NCI-H1092 treated with DMSO at 0.1 percent for 48 hours (cell line): ENCODE measurements at regions not wholly inside any gene's neighbourhood (a gene's known extent, or its start where the extent isn't known, plus 50 kb on each side); places are given as distances from the start of the nearest gene placed in this dataset.
"Not testable (repeated sequence)": the region's sequence is repeated elsewhere in the genome, so short reads cannot be mapped to it uniquely, and the experiment has no call there.

ENCODE experiments used
- DNase-seq: peaks from one replicate; lab custom pipeline; 2025; lab: John Stamatoyannopoulos, UW

- no peak for DNase-seq
Measured at GRCh38 chr6:146985966-146986365, 218.3 kb upstream of the STXBP5 start.

- not testable (repeated sequence) for DNase-seq
Measured at GRCh38 chr6:146987938-146988337, 216.3 kb upstream of the STXBP5 start.

- no peak for DNase-seq
Measured at GRCh38 chr6:146989860-146990259, 214.4 kb upstream of the STXBP5 start.

- DNase-seq = no peak
Measured at GRCh38 chr6:146990284-146990683, 213.9 kb upstream of the STXBP5 start.

- DNase-seq = no peak
Measured at GRCh38 chr6:146990821-146991798, 213.1 kb upstream of the STXBP5 start.

GRCh38 chr6:146997062-146997461 lies 207.2 kb upstream of the STXBP5 start:
- DNase-seq = no peak

- no peak for DNase-seq
Measured at GRCh38 chr6:146999766-147000165, 204.5 kb upstream of the STXBP5 start.

- DNase-seq = no peak
Measured at GRCh38 chr6:147000545-147001488, 203.4 kb upstream of the STXBP5 start.

GRCh38 chr6:147001621-147002020 lies 202.6 kb upstream of the STXBP5 start:
- DNase-seq = no peak

- no peak for DNase-seq
Measured at GRCh38 chr6:147003186-147003585, 201.0 kb upstream of the STXBP5 start.

GRCh38 chr6:147005499-147005898 lies 198.7 kb upstream of the STXBP5 start:
- DNase-seq = no peak

- no peak for DNase-seq
Measured at GRCh38 chr6:147007441-147007840, 196.8 kb upstream of the STXBP5 start.

- DNase-seq = no peak
Measured at GRCh38 chr6:147009358-147009757, 194.9 kb upstream of the STXBP5 start.

- DNase-seq = no peak
Measured at GRCh38 chr6:147015674-147016073, 188.5 kb upstream of the STXBP5 start.

- DNase-seq = no peak
Measured at GRCh38 chr6:147016440-147016839, 187.8 kb upstream of the STXBP5 start.

GRCh38 chr6:147017153-147017552 lies 187.1 kb upstream of the STXBP5 start:
- DNase-seq = no peak

- DNase-seq = no peak
Measured at GRCh38 chr6:147019001-147019400, 185.2 kb upstream of the STXBP5 start.

GRCh38 chr6:147022041-147022440 lies 182.2 kb upstream of the STXBP5 start:
- no peak for DNase-seq

- no peak for DNase-seq
Measured at GRCh38 chr6:147023148-147023547, 181.1 kb upstream of the STXBP5 start.

- no peak for DNase-seq
Measured at GRCh38 chr6:147023581-147023980, 180.6 kb upstream of the STXBP5 start.

- DNase-seq = no peak
Measured at GRCh38 chr6:147029923-147030322, 174.3 kb upstream of the STXBP5 start.

- DNase-seq = no peak
Measured at GRCh38 chr6:147033267-147033666, 170.9 kb upstream of the STXBP5 start.

- DNase-seq = no peak
Measured at GRCh38 chr6:147035886-147036285, 168.3 kb upstream of the STXBP5 start.
